GM08714 (cell line): ENCODE measurements at regions not wholly inside any gene's neighbourhood (a gene's known extent, or its start where the extent isn't known, plus 50 kb on each side); places are given as distances from the start of the nearest gene placed in this dataset.

Experiments
- H3K4me3 ChIP-seq: fragments of 200-500 bp; sonication (Bioruptor generic); 2 replicates; pipeline ENCODE4 v1.5.1; 2014; ENCODE audit warnings: mild to moderate bottlenecking, low read length, inconsistent platforms
- ZNF274 ChIP-seq: IDR thresholded peaks from 2 replicates; pipeline ENCODE4 v1.6.1; 2012; ENCODE audit warnings: mild to moderate bottlenecking, low read depth, low read length

- no peak overlapping the region for H3K4me3 ChIP-seq
These were observed 100.8 kb upstream of the TENM3 start for GRCh38 chr4:182142176-182143085.

GRCh38 chr4:182143086-182143821, 99.9 kb upstream of the TENM3 start:
- peak overlapping the region; percentile 43; the same call in 1 of the 2 replicates for H3K4me3 ChIP-seq
- no peak for TF ChIP-seq ZNF274

More at GRCh38 chr4:182142176-182143085, 100.8 kb upstream of the TENM3 start:
- no peak for TF ChIP-seq ZNF274

DNA sequence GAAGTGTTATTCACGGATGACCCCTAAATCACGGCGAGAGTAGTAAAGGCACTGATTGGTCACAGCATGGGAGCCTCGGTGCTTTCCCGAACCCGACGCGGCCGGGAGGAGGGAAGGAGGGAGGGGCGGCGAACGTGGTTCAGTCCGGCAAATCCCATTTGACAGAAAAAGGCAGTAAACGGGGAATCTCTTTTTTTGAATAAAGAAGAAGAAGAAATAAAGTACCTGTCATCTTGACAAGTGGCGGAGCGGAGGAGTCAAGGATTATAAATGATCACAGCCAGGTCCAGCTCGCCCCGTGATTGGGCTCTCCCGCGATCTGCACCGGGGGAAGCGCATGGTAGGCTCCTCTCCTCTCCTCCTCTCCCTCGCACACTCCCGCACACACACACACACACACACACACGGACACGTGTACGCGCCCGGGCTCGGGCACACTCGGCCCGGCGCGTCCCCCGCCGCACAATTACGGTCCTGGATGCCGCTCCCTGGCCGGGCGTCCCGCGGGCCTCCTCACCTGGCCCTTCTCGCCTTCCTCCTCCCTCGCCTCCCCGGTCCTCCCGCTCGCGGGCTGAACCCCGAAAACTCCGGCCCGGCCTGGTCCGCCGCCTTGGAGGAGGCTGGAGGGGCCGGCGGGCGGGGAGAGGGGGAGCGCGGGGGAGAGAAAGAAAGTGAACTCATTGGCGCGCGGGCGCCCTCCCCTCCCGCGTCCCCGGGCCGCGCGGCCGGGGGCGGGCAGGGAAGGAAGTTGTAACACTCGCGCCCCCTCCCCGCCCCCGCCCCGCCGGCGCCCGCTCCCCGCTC, 99.2 kb upstream of the TENM3 start:
- no peak for TF ChIP-seq ZNF274
- peak overlapping the region; percentile 43 for H3K4me3 ChIP-seq

GRCh38 chr4:182144626-182145333, 98.4 kb upstream of the TENM3 start:
- TF ChIP-seq ZNF274: no peak
- H3K4me3 ChIP-seq: peak overlapping the region; percentile 51

DNA sequence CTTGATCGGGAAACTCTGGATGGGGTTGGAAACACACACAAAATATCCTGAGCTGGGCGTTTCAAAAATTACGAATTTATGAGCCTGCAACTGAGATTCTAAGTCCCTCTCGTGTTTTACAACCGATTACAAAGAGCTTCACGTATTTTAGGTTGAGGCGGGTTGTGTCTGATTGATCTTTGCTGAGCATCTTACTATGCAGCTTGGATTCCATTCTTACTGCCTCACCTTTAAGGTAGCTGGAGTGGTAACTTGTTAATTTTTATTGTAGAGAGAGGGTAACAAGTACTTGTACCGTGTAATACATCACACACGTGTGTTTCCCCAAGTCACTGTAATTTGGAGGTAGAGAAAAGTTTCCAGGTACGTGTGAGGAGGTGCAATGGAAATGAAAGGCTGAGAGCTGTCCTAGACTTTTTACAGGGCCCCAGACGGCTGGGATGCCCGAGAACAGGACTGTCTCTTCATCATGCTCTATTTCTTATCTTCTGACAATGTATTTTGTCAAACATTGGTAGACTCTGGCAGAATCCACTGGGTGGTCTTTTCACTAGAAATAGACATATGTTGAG, 97.8 kb upstream of the TENM3 start:
- peak overlapping the region; percentile 51 for H3K4me3 ChIP-seq

GRCh38 chr4:182147391-182147790, 95.8 kb upstream of the TENM3 start:
- no peak for TF ChIP-seq ZNF274
- no peak overlapping the region for H3K4me3 ChIP-seq

More for the DNA sequence above, 97.8 kb upstream of the TENM3 start:
- no peak for TF ChIP-seq ZNF274

DNA sequence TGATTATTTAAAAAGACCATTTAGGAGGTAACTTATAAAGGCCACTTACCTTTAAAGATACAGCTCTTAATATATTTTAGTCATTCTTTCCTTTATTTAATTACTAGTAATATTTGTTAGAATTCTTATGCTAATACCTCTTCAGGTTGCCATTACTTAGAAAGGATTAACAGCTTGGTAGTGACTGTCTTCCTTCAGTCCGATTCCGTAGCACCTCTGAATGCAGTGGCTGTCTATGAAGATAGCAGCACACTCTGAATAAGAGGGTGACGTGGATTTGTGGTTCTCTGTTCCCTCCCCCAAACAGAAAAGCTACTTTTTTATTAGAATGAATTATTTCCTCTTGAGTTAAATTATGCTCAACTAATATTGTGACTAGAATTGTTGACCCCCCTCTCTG, 92.6 kb upstream of the TENM3 start:
- no peak for TF ChIP-seq ZNF274
- no peak overlapping the region for H3K4me3 ChIP-seq

- no peak for TF ChIP-seq ZNF274
- H3K4me3 ChIP-seq: no peak overlapping the region
These were observed 87.4 kb upstream of the TENM3 start for GRCh38 chr4:182155806-182156205.

DNA sequence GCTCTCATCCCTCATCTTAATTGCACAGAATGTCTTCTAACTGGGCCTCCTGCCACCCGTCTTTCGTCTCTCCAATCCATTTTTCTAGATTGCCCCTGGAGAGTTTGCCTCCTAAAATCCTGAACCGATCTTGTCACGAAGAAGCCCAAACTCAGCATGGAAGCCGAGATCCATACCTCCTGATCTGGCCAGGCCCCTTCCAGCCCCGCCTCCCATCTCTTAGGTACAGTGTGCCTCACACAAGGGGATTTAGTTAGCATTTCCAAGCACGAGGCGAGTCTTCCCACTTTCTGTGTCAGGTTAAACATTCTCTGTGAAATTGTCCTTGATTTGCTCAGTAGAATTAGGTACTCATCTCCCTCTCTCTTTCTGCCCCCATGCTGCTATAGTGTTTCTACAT, 80.0 kb upstream of the TENM3 start:
- TF ChIP-seq ZNF274: no peak
- H3K4me3 ChIP-seq: no peak overlapping the region

GRCh38 chr4:182169572-182169971, 73.6 kb upstream of the TENM3 start:
- H3K4me3 ChIP-seq: no peak overlapping the region
- TF ChIP-seq ZNF274: no peak

DNA sequence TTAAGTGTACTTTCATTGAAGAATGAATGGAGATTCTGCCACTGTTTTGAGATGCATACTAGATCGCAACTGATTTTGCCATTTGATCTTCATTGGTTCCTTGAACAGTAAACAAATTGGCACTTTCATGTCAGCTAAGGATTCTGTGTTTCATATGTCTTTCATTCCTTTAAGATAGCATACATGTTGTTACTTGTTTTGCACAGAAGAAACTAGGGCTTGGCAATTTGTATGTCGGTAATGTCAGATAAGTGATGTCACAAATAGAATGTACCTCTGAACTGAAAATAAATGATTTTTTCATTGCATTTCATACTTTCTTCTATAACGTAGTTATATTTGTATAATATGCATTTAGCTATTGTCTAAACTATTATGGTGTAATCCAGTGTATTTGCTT, 73.2 kb upstream of the TENM3 start:
- no peak for TF ChIP-seq ZNF274
- no peak overlapping the region for H3K4me3 ChIP-seq

DNA sequence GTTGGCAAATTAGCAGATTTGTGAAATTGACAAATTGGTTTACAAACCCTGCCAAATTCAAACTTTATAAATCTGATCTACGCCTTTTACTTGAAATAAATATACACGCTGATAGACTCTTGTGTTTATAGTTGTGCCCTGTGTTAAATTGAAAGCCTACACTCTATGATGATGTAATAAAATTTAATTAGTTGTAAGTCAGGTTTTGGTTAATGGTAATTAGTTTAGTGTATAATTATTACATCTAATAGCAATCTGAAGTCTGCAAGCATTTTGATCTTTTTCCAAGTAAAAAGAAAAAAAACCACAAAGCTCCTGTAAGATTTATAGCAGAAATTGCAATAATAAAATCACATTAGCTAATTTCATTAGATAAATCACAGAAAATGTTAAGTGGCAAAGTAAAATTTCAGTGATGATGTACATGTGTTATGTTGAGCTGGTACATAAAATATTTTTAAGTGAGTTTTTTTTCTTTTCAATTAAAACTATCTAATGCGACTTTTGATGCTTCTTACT, 72.7 kb upstream of the TENM3 start:
- no peak for TF ChIP-seq ZNF274

GRCh38 chr4:182174979-182175378, 68.2 kb upstream of the TENM3 start:
- no peak overlapping the region for H3K4me3 ChIP-seq
- no peak for TF ChIP-seq ZNF274

More for the DNA sequence above, 72.7 kb upstream of the TENM3 start:
- H3K4me3 ChIP-seq: no peak overlapping the region
